ENCODE measurements at regions not wholly inside any gene's neighbourhood (a gene's known extent, or its start where the extent isn't known, plus 50 kb on each side); places are given as distances from the start of the nearest gene placed in this dataset.

DNA sequence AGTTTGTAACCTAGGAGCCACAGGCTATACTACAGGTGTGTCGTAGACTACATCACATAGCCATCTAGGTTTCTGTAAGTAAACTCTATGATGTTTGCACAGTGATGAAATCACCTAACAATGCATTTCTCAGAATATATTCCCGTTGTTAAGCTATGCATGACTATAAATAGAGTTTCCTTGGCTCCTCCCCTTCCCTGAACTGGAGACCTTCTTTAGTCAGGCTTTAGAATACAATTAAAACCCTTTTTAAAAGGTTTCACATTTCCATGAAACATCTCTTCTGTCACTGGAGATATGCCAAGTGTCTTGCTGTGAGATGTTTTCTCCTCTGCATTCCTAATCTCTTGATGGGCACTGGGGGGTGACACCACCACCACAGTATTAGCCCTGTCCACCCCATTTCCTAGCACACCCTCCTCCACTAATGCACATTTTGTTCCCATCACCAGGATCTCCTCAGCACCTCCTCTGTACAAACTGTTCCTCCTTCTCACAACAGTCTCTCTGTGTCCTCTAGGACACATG is 334.6 kb upstream of the CPEB2 start:
- no peak overlapping the region for H3K4me3 ChIP-seq (ENCODE audit: low read length)
- H3K79me2 ChIP-seq (ENCODE audit: control insufficient read depth, low read length): no peaks in the 10 kb centered on the region
- H3K4me1 ChIP-seq (ENCODE audit: control insufficient read depth, low read length): no peaks in the 10 kb centered on the region
- no peaks in the 10 kb centered on the region for H3K9me2 ChIP-seq (replicated peaks; ENCODE audit: control insufficient read depth, low read length)
- no peaks in the 10 kb centered on the region for H3F3A ChIP-seq (ENCODE audit: control insufficient read depth, insufficient read depth)
- no peaks in the 10 kb centered on the region for H3K27me3 ChIP-seq (ENCODE audit: control insufficient read depth, low read length)
- H3K9me3 ChIP-seq (ENCODE audit: control insufficient read depth, insufficient read depth, low read length): no peaks in the 10 kb centered on the region
- TF ChIP-seq CTCF (IDR thresholded peaks at IDR 0.05; ENCODE audit: low read depth, low read length, poor library complexity, severe bottlenecking): no peak
- TF ChIP-seq EZH2phosphoT487 (IDR thresholded peaks at IDR 0.05; ENCODE audit: borderline replicate concordance, low read length): no peak
- no peak overlapping the region for H3K27ac ChIP-seq (ENCODE audit: low read depth, low read length)
- no peaks in the 10 kb centered on the region for H3K36me3 ChIP-seq (ENCODE audit: control insufficient read depth, low read length)
- no peaks in the 10 kb centered on the region for H4K20me1 ChIP-seq (ENCODE audit: control insufficient read depth, insufficient read depth, low read depth, low read length)
- no peak overlapping the region for H3K4me2 ChIP-seq (ENCODE audit: low read length)

DNA sequence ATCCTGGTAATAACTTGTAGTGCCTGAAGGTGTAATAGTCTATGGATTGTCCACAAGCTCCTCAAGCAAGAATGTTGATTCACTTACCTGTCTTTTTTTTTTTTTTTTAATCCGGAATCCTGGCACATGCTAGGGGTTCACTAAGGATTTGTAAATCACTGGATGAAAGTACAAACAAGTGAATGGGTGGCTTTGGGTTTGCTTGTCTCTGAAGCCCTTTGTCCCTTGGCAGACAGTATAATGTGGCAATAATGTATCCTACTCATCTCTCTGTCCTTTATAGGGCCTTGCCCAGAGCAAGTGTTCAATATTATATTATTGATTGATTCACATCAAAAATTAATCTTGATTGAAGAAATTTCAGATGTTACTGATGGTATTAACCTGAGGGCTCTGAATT is 334.0 kb upstream of the CPEB2 start:
- H3K4me1 ChIP-seq (ENCODE audit: control insufficient read depth, low read length): no peaks in the 10 kb centered on the region
- TF ChIP-seq EZH2phosphoT487 (IDR thresholded peaks at IDR 0.05; ENCODE audit: borderline replicate concordance, low read length): no peak
- TF ChIP-seq CTCF (IDR thresholded peaks at IDR 0.05; ENCODE audit: low read depth, low read length, poor library complexity, severe bottlenecking): no peak
- no peaks in the 10 kb centered on the region for H4K20me1 ChIP-seq (ENCODE audit: control insufficient read depth, insufficient read depth, low read depth, low read length)
- no peaks in the 10 kb centered on the region for H3K79me2 ChIP-seq (ENCODE audit: control insufficient read depth, low read length)
- no peaks in the 10 kb centered on the region for H3F3A ChIP-seq (ENCODE audit: control insufficient read depth, insufficient read depth)
- no peak overlapping the region for H3K4me2 ChIP-seq (ENCODE audit: low read length)
- no peaks in the 10 kb centered on the region for H3K36me3 ChIP-seq (ENCODE audit: control insufficient read depth, low read length)
- H3K4me3 ChIP-seq (ENCODE audit: low read length): no peak overlapping the region
- no peaks in the 10 kb centered on the region for H3K9me2 ChIP-seq (replicated peaks; ENCODE audit: control insufficient read depth, low read length)
- no peaks in the 10 kb centered on the region for H3K27me3 ChIP-seq (ENCODE audit: control insufficient read depth, low read length)
- H3K27ac ChIP-seq (ENCODE audit: low read depth, low read length): no peak overlapping the region
- no peaks in the 10 kb centered on the region for H3K9me3 ChIP-seq (ENCODE audit: control insufficient read depth, insufficient read depth, low read length)

GRCh38 chr4:14669371-14669770 is 332.9 kb upstream of the CPEB2 start:
- Histone ChIP-seq H3K4me3 (ENCODE audit: low read length) (no peak overlapping the region), H3K4me2 (ENCODE audit: low read length) (no peak overlapping the region), H3K4me1 (ENCODE audit: control insufficient read depth, low read length) (no peaks in the 10 kb centered on the region), H3K9me3 (ENCODE audit: control insufficient read depth, insufficient read depth, low read length) (no peaks in the 10 kb centered on the region), H3K27ac (ENCODE audit: low read depth, low read length) (no peak overlapping the region), H3K27me3 (ENCODE audit: control insufficient read depth, low read length) (no peaks in the 10 kb centered on the region), H4K20me1 (ENCODE audit: control insufficient read depth, insufficient read depth, low read depth, low read length) (no peaks in the 10 kb centered on the region), H3F3A (ENCODE audit: control insufficient read depth, insufficient read depth) (no peaks in the 10 kb centered on the region), H3K36me3 (ENCODE audit: control insufficient read depth, low read length) (no peaks in the 10 kb centered on the region), H3K9me2 (replicated peaks; ENCODE audit: control insufficient read depth, low read length) (no peaks in the 10 kb centered on the region), H3K79me2 (ENCODE audit: control insufficient read depth, low read length) (no peaks in the 10 kb centered on the region)
- no peak for TF ChIP-seq EZH2phosphoT487 (IDR thresholded peaks at IDR 0.05; ENCODE audit: borderline replicate concordance, low read length)
- TF ChIP-seq CTCF (IDR thresholded peaks at IDR 0.05; ENCODE audit: low read depth, low read length, poor library complexity, severe bottlenecking): no peak

Measured in DOHH2 (cell line).